ENCODE measurements at regions not wholly inside any gene's neighbourhood (a gene's known extent, or its start where the extent isn't known, plus 50 kb on each side); places are given as distances from the start of the nearest gene placed in this dataset.

DNA sequence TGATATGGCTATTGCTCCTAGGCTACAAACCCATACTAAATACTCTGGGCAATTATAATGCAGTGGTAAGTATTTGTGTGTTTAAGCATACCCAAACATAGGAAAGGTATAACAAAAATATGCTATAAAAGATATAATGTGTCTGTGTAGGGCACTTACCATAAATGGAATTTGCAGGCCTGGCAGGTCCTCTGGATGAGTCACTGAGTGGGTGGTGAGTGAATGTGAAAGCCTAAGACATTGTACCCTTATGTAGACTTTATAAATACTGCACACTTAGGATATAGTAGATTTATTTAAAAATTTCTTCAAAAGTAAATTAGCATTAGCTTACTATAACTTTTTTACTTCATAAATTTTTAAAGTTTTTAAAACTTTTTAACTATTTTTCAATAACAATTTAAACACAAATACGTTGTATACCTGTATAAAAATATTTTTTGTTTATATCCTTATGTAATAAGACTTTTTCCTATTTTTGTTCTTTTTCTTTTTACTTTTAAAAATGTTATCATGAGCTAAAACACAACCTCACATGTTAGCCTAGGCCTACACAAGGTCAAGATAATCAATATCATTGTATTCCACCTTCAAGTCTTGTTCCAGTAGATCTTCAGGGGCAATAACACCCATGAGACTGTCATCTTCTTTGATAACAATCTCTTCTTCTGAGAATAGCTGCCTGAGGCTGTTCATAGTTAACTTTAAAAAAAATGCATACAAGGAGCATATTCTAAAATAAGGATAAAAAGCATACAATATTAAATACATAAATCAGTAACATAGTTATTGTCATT lies 306.3 kb upstream of the RGS18 start:
- Histone ChIP-seq H3K9ac (ENCODE audit: low read depth, low read length) (no peak overlapping the region), H3K4me1 (ENCODE audit: insufficient read depth, low read length) (peaks cover 8% of the 10 kb centered on the region), H3K4me3 (ENCODE audit: low read length) (no peak overlapping the region), H3K27ac (ENCODE audit: low read depth, low read length) (no peak overlapping the region), H3K27me3 (ENCODE audit: insufficient read depth, low read length) (no peaks in the 10 kb centered on the region), H3K9me3 (ENCODE audit: insufficient read depth, low read depth, low read length) (no peaks in the 10 kb centered on the region), H3K36me3 (ENCODE audit: insufficient read depth, low read length) (no peaks in the 10 kb centered on the region)
- WGBS = no CpG with 5 or more reads among the region's 1 CpG

DNA sequence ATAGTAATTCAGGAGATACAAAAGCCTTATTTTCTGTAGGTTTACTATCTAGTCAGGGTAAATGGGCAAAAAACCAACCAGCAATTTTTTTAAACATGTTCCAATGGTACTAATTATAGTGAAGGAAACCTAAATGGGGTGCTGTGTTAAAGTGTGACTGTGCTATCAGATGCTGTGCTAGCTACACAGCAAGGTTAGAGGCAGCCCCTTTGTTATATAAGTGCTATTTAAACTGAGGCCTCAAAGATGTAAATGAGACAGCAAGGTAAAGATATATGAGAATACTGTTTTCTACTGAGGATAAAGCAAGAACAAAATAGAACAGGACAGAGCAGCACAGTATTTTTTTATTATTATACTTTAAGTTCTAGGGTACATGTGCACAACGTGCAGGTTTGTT lies 305.4 kb upstream of the RGS18 start:
- H3K36me3 ChIP-seq (ENCODE audit: insufficient read depth, low read length) = no peaks in the 10 kb centered on the region
- H3K4me3 ChIP-seq (ENCODE audit: low read length) = no peak overlapping the region
- no peak overlapping the region for H3K9ac ChIP-seq (ENCODE audit: low read depth, low read length)
- no peak overlapping the region for H3K27ac ChIP-seq (ENCODE audit: low read depth, low read length)
- H3K4me1 ChIP-seq (ENCODE audit: insufficient read depth, low read length) = peaks cover 8% of the 10 kb centered on the region
- H3K27me3 ChIP-seq (ENCODE audit: insufficient read depth, low read length) = no peaks in the 10 kb centered on the region
- no peaks in the 10 kb centered on the region for H3K9me3 ChIP-seq (ENCODE audit: insufficient read depth, low read depth, low read length)
- WGBS = no CpG with 5 or more reads among the region's 1 CpG

DNA sequence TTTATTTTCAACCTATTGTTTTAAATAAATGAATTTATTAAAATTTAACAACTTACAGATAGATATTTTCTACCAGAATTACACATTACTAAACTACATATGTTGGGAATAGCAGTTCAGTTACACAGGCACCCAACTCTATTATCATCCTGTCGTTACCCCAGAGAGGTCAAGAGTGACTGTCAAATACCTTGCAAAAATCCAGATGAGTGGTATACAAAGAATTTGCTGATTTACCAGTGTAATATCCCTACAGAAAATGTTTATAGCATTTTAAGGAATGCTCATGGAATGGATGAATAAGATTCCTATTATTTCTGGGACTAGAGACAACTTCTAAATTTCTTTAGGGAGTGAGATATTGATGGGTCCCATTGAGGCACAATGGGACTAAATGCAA lies 300.7 kb upstream of the RGS18 start:
- Histone ChIP-seq H3K27me3 (ENCODE audit: insufficient read depth, low read length) (no peaks in the 10 kb centered on the region), H3K36me3 (ENCODE audit: insufficient read depth, low read length) (no peaks in the 10 kb centered on the region), H3K4me3 (ENCODE audit: low read length) (no peak overlapping the region), H3K9ac (ENCODE audit: low read depth, low read length) (no peak overlapping the region), H3K9me3 (ENCODE audit: insufficient read depth, low read depth, low read length) (no peaks in the 10 kb centered on the region), H3K27ac (ENCODE audit: low read depth, low read length) (no peak overlapping the region), H3K4me1 (ENCODE audit: insufficient read depth, low read length) (peaks cover 5% of the 10 kb centered on the region)
- no CpG with 5 or more reads among the region's 1 CpG for WGBS

DNA sequence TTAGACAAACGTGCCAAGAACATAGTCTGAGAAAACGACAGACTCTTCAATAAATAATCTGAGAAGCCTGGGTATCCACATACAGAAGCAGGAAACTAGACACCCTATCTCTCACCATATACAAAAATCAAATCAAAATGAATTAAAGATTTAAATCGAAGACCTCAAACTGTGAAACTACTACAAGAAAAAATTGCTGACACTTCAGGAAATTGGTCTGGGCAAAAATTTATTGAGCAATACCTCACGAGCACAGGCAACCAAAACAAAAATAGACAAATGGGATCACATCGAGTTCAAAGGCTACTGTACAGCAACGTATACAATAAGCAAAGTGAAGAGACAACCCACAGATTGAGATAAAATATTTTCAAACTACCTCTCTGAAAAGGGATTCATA lies 292.8 kb upstream of the RGS18 start:
- no peak overlapping the region for H3K27ac ChIP-seq (ENCODE audit: low read depth, low read length)
- H3K27me3 ChIP-seq (ENCODE audit: insufficient read depth, low read length) = no peaks in the 10 kb centered on the region
- no peaks in the 10 kb centered on the region for H3K36me3 ChIP-seq (ENCODE audit: insufficient read depth, low read length)
- H3K4me3 ChIP-seq (ENCODE audit: low read length) = no peak overlapping the region
- no peaks in the 10 kb centered on the region for H3K9me3 ChIP-seq (ENCODE audit: insufficient read depth, low read depth, low read length)
- no peaks in the 10 kb centered on the region for H3K4me1 ChIP-seq (ENCODE audit: insufficient read depth, low read length)
- H3K9ac ChIP-seq (ENCODE audit: low read depth, low read length) = no peak overlapping the region
- 97% methylated on average over 6 of the region's 6 CpGs for WGBS

DNA sequence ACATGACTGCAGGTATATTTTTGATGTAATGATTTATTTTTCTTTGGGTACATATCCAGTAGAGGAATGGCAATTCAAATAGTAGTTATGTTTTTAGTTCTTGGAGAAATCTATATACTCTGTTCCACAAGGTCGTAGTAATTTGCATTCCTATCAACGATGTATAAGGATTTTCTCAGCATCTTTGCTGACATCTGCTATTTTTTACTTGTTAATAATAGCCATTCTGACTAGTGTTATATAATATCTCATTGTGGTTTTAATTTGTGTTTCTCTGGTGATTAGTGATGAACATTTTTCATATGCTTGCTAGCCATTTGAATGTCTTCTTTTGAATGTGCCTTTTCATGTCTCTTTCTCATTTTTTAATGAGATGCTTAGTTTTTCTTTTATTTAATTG lies 292.1 kb upstream of the RGS18 start:
- Histone ChIP-seq H3K27ac (ENCODE audit: low read depth, low read length) (no peak overlapping the region), H3K27me3 (ENCODE audit: insufficient read depth, low read length) (no peaks in the 10 kb centered on the region)
- 100% methylated on average over 1 of the region's 2 CpGs for WGBS

DNA sequence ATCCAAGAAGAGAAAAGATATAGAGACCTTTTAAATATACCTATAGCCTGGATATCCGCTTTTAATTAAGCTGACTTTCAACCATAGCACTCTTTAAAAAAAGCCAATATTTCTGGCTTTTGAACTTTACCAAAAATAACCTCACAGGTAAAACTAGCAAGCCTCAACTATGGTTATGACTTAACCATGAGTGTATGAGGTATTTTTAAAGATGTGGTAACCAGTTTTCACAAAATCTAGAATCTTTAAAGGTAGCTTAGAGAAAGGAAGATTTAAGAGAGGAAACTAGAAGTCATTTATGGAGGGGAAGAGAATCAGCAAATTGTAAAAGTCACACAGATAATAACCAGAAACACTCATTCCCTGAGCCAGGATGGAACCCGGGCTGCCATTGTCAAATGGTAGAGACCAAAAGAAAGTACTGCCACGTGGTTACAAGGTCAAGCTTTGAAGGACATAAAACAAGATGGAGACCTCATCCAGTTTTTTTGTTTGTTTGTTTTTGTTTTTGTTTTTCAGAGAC lies 288.4 kb upstream of the RGS18 start:
- Histone ChIP-seq H3K4me1 (ENCODE audit: insufficient read depth, low read length) (no peaks in the 10 kb centered on the region), H3K9me3 (ENCODE audit: insufficient read depth, low read depth, low read length) (no peaks in the 10 kb centered on the region), H3K27ac (ENCODE audit: low read depth, low read length) (no peak overlapping the region), H3K27me3 (ENCODE audit: insufficient read depth, low read length) (no peaks in the 10 kb centered on the region), H3K4me3 (ENCODE audit: low read length) (no peak overlapping the region), H3K36me3 (ENCODE audit: insufficient read depth, low read length) (no peaks in the 10 kb centered on the region), H3K9ac (ENCODE audit: low read depth, low read length) (no peak overlapping the region)
- 89% methylated on average over 2 of the region's 3 CpGs for WGBS

More for the DNA sequence above, 292.1 kb upstream of the RGS18 start:
- no peaks in the 10 kb centered on the region for H3K36me3 ChIP-seq (ENCODE audit: insufficient read depth, low read length)
- no peak overlapping the region for H3K9ac ChIP-seq (ENCODE audit: low read depth, low read length)
- H3K4me3 ChIP-seq (ENCODE audit: low read length) = no peak overlapping the region
- H3K4me1 ChIP-seq (ENCODE audit: insufficient read depth, low read length) = no peaks in the 10 kb centered on the region
- H3K9me3 ChIP-seq (ENCODE audit: insufficient read depth, low read depth, low read length) = no peaks in the 10 kb centered on the region

DNA sequence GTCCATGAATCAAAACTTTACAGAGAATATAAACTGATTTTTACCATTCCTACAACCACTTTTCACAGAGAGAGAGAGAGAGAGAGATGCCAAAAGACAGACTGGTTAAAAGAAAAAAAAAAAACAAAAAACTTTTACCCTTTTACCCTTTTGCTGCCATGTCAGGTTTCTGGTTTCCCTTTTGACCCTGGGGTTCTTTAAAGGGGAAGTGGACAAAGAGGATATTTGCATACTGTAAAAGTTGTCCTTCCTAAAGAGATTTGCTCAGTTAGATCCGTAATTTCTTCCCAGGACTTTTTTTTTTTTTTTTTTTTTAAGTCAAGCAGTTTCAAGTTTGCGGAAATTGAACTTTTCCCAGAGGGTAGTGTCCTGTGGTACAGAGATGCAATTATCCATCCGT lies 287.8 kb upstream of the RGS18 start:
- no peaks in the 10 kb centered on the region for H3K27me3 ChIP-seq (ENCODE audit: insufficient read depth, low read length)
- WGBS = 92% methylated on average over 3 of the region's 3 CpGs
- no peak overlapping the region for H3K4me3 ChIP-seq (ENCODE audit: low read length)
- H3K36me3 ChIP-seq (ENCODE audit: insufficient read depth, low read length) = no peaks in the 10 kb centered on the region
- H3K27ac ChIP-seq (ENCODE audit: low read depth, low read length) = no peak overlapping the region
- no peaks in the 10 kb centered on the region for H3K4me1 ChIP-seq (ENCODE audit: insufficient read depth, low read length)
- no peak overlapping the region for H3K9ac ChIP-seq (ENCODE audit: low read depth, low read length)
- no peaks in the 10 kb centered on the region for H3K9me3 ChIP-seq (ENCODE audit: insufficient read depth, low read depth, low read length)

DNA sequence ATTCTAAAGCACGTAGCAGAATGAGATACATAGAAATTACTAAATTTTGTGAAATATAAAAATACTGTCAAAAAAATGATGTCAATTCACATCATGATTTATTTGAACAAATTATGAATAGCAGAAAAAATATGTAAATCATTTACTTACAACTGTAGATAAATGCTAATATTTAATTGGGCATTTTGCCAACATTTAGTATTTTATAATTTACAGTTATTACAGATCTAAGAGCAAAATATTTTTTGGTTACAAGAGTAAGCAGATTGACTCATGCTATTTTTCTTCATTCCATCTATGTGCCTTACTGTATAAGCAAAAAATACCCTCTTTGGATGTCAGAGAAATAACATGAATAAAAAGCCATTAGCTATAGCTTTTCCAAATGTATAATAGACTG lies 282.3 kb upstream of the RGS18 start:
- WGBS = no CpG with 5 or more reads among the region's 1 CpG
- no peak overlapping the region for H3K4me3 ChIP-seq (ENCODE audit: low read length)

DNA sequence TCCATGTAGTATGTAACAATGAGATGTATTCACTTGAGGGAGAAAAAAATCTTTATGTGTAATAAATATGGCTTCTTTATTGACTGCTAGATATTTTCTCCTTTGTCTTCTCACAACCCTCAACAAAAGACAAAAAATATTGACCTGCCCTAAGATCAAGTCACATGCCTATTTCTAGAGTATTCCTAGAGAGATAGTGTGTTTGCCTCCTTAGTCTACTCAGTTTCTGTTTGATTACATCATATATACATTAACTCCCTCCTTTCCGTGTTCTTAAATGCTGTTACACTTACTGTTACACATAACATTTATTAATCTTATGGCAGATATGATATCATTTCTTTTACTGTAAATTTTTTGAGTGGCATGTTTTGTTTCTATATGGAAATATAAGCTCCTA lies 281.6 kb upstream of the RGS18 start:
- H3K27ac ChIP-seq (ENCODE audit: low read depth, low read length) = no peak overlapping the region
- H3K9me3 ChIP-seq (ENCODE audit: insufficient read depth, low read depth, low read length) = no peaks in the 10 kb centered on the region
- WGBS = no CpG with 5 or more reads among the region's 1 CpG
- H3K4me3 ChIP-seq (ENCODE audit: low read length) = no peak overlapping the region
- no peaks in the 10 kb centered on the region for H3K36me3 ChIP-seq (ENCODE audit: insufficient read depth, low read length)
- no peaks in the 10 kb centered on the region for H3K4me1 ChIP-seq (ENCODE audit: insufficient read depth, low read length)
- no peak overlapping the region for H3K9ac ChIP-seq (ENCODE audit: low read depth, low read length)
- no peaks in the 10 kb centered on the region for H3K27me3 ChIP-seq (ENCODE audit: insufficient read depth, low read length)

More for the DNA sequence above, 282.3 kb upstream of the RGS18 start:
- no peaks in the 10 kb centered on the region for H3K27me3 ChIP-seq (ENCODE audit: insufficient read depth, low read length)
- no peak overlapping the region for H3K27ac ChIP-seq (ENCODE audit: low read depth, low read length)
- H3K4me1 ChIP-seq (ENCODE audit: insufficient read depth, low read length) = no peaks in the 10 kb centered on the region
- H3K9me3 ChIP-seq (ENCODE audit: insufficient read depth, low read depth, low read length) = no peaks in the 10 kb centered on the region
- H3K9ac ChIP-seq (ENCODE audit: low read depth, low read length) = no peak overlapping the region
- H3K36me3 ChIP-seq (ENCODE audit: insufficient read depth, low read length) = no peaks in the 10 kb centered on the region

DNA sequence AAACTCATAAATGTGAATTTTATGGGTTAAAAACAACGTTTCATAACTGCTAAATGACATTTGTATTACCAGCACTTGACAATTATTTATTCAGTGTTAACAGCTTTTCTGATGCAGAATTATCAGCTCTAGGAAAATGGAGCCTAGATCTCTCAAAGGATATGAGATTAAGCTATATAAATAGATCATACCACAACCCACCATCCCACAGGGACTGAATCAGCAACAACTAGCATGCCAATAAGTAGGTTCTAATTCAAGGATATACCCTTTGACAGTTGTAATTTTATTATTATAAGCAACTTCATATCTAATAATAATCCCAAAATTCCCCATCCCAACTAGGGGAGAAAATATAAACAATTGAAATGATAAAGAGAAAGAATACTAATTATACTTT lies 275.4 kb upstream of the RGS18 start:
- Histone ChIP-seq H3K27ac (ENCODE audit: low read depth, low read length) (no peak overlapping the region), H3K4me3 (ENCODE audit: low read length) (no peak overlapping the region), H3K27me3 (ENCODE audit: insufficient read depth, low read length) (no peaks in the 10 kb centered on the region), H3K9me3 (ENCODE audit: insufficient read depth, low read depth, low read length) (no peaks in the 10 kb centered on the region), H3K36me3 (ENCODE audit: insufficient read depth, low read length) (no peaks in the 10 kb centered on the region), H3K4me1 (ENCODE audit: insufficient read depth, low read length) (no peaks in the 10 kb centered on the region), H3K9ac (ENCODE audit: low read depth, low read length) (no peak overlapping the region)
- 83% methylated on average over 1 of the region's 1 CpG for WGBS

DNA sequence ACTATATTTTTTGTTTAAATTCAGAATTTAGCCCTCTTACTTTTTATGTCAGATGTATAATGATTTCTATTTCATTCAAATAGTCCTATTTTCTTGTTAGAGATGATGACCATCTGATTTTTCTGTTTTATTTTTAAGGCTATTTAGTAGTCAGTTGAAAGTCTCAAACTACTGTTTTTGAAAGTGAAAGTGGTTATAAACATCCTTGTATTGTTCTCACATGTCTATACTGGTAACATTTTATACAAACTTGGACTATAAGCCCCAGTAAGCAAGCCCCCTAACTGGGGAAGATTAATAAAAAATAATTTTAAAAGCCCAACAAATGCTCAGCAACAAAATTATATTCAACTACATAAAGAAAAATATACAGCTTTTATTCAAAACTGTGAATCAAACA lies 271.3 kb upstream of the RGS18 start:
- Histone ChIP-seq H3K36me3 (ENCODE audit: insufficient read depth, low read length) (no peaks in the 10 kb centered on the region), H3K27me3 (ENCODE audit: insufficient read depth, low read length) (no peaks in the 10 kb centered on the region), H3K4me3 (ENCODE audit: low read length) (no peak overlapping the region), H3K9me3 (ENCODE audit: insufficient read depth, low read depth, low read length) (no peaks in the 10 kb centered on the region), H3K27ac (ENCODE audit: low read depth, low read length) (no peak overlapping the region), H3K9ac (ENCODE audit: low read depth, low read length) (no peak overlapping the region), H3K4me1 (ENCODE audit: insufficient read depth, low read length) (no peaks in the 10 kb centered on the region)

All from HUES64 (cell line).